ENCODE measurements at regions not wholly inside any gene's neighbourhood (a gene's known extent, or its start where the extent isn't known, plus 50 kb on each side); places are given as distances from the start of the nearest gene placed in this dataset.

- H3K9me1 ChIP-seq (ENCODE audit: control insufficient read depth, insufficient read depth, low read length) = no peaks in the 10 kb centered on the region
- in situ Hi-C loops (cut with MboI) = no loop called here
- TF ChIP-seq RBM22 (IDR thresholded peaks at IDR 0.05; ENCODE audit: low read depth, low read length, poor library complexity, severe bottlenecking) = no peak
- TF ChIP-seq ATF3 (IDR thresholded peaks at IDR 0.05) = no peak
- no peak for TF ChIP-seq ATF3 (CRISPR knock-in tag; conservative IDR thresholded peaks at IDR 0.05)
- TF ChIP-seq RBM17 (IDR thresholded peaks at IDR 0.05; ENCODE audit: borderline replicate concordance, low read depth, low read length) = no peak
- TF ChIP-seq MITF (IDR thresholded peaks at IDR 0.05) = no peak
- no peak for TF ChIP-seq LCOR (CRISPR knock-in tag; IDR thresholded peaks at IDR 0.05)
- no peak for TF ChIP-seq E2F6 (IDR thresholded peaks at IDR 0.05; ENCODE audit: borderline replicate concordance in 1 of 2, extremely low read depth in 1 of 2, insufficient read depth in 1 of 2, insufficient read length in 1 of 2, low read depth in 1 of 2, low read length in 1 of 2, poor library complexity in 1 of 2, severe bottlenecking in 1 of 2)
- TF ChIP-seq ZBTB7A (IDR thresholded peaks at IDR 0.05; ENCODE audit: borderline replicate concordance, control insufficient read depth, low read depth, low read length) = no peak
- no peak for TF ChIP-seq FOXK1 (CRISPR knock-in tag; IDR thresholded peaks at IDR 0.05; ENCODE audit: borderline replicate concordance)
- TF ChIP-seq GABPA (tag; conservative IDR thresholded peaks at IDR 0.05; ENCODE audit: low read depth) = no peak
- no peak for TF ChIP-seq ZZZ3 (IDR thresholded peaks at IDR 0.05)
- no peak for TF ChIP-seq U2AF2 (optimal IDR thresholded peaks at IDR 0.05; ENCODE audit: low read depth, low read length)
- TF ChIP-seq GTF2B (IDR thresholded peaks at IDR 0.05; ENCODE audit: extremely low read depth, insufficient read length) = no peak
- TF ChIP-seq MYBL2 (IDR thresholded peaks at IDR 0.05; ENCODE audit: low read depth) = no peak
- no peak for TF ChIP-seq MYBL2 (CRISPR knock-in tag; IDR thresholded peaks at IDR 0.05; ENCODE audit: borderline replicate concordance)
- TF ChIP-seq ZNF133 (CRISPR knock-in tag; IDR thresholded peaks at IDR 0.05) = no peak
- no peak overlapping the region for H3K27ac ChIP-seq (ENCODE audit: extremely low read depth, low read depth, low read length)
- H2AFZ ChIP-seq (ENCODE audit: low read depth, low read length) = no peak overlapping the region
- no TSS peak for BruUV-seq (replicated peaks)
- H3K9ac ChIP-seq (ENCODE audit: insufficient read depth in 1 of 2, low read depth in 2 of 2, low read length in 2 of 2) = no peak overlapping the region
- H3K36me3 ChIP-seq (ENCODE audit: control insufficient read depth, insufficient read depth, low read length) = no peaks in the 10 kb centered on the region
- intact Hi-C loops (cut with micrococcal nuclease) = no loop called here
- FAIRE-seq (no peak), ATAC-seq (no peak), DNase-seq (ENCODE audit: extremely low read depth in 1 of 4, low spot score in 3 of 4) (no peak)
- H3K79me2 ChIP-seq (ENCODE audit: control insufficient read depth, insufficient read depth, low read length) = no peaks in the 10 kb centered on the region
- no peaks in the 10 kb centered on the region for H3K4me1 ChIP-seq (replicated peaks in 1 of 2; ENCODE audit: control insufficient read depth in 2 of 2, insufficient read depth in 2 of 2, low read length in 2 of 2)
- H3K9me3 ChIP-seq (replicated peaks; ENCODE audit: control insufficient read depth, insufficient read depth, low read depth, low read length) = no peaks in the 10 kb centered on the region
- ChIA-PET POLR2A (no interaction called here), CTCF (ENCODE audit: low intra/inter-chr PET ratio) (no interaction called here)
- no peaks in the 10 kb centered on the region for H3K27me3 ChIP-seq (ENCODE audit: control insufficient read depth in 2 of 2, insufficient read depth in 2 of 2, low read length in 2 of 2)
- no peak overlapping the region for H3K4me2 ChIP-seq (ENCODE audit: insufficient read depth, low read length)
- no peaks in the 10 kb centered on the region for H4K20me1 ChIP-seq (replicated peaks; ENCODE audit: control insufficient read depth, insufficient read depth, low read length)
- H3K4me3 ChIP-seq = no peak overlapping the region
- 0% methylated on average over 1 of the region's 1 CpG for whole genome bisulfite sequencing (ENCODE audit: insufficient coverage, low coverage, missing lambda C conversion rate)
Measured at GRCh38 chrX:78543281-78543680, 115.8 kb downstream of the RTL3 start.

All from K562 (cell line).